Islet precursor cell (in vitro differentiated cells): ENCODE measurements at regions not wholly inside any gene's neighbourhood (a gene's known extent, or its start where the extent isn't known, plus 50 kb on each side); places are given as distances from the start of the nearest gene placed in this dataset.

ENCODE experiments used
- DNase-seq: peaks from one replicate; pipeline ENCODE4 v3.0.0-alpha.2; 2018

- DNase-seq = no peak
Measured at GRCh38 chr12:90301561-90302133, 593.0 kb upstream of the ATP2B1 start.

- DNase-seq = no peak
Measured at GRCh38 chr12:90301095-90301494, 592.5 kb upstream of the ATP2B1 start.

GRCh38 chr12:90299666-90300065 lies 591.0 kb upstream of the ATP2B1 start:
- no peak for DNase-seq

- no peak for DNase-seq
Measured at GRCh38 chr12:90299121-90299520, 590.5 kb upstream of the ATP2B1 start.

- no peak for DNase-seq
Measured at GRCh38 chr12:90298289-90298948, 589.8 kb upstream of the ATP2B1 start.

- DNase-seq = no peak
Measured at GRCh38 chr12:90295858-90296257, 587.2 kb upstream of the ATP2B1 start.

- no peak for DNase-seq
Measured at GRCh38 chr12:90292183-90292582, 583.5 kb upstream of the ATP2B1 start.

- DNase-seq = no peak
Measured at GRCh38 chr12:90290980-90291975, 582.6 kb upstream of the ATP2B1 start.

GRCh38 chr12:90287585-90287984 lies 578.9 kb upstream of the ATP2B1 start:
- no peak for DNase-seq

- DNase-seq = no peak
Measured at GRCh38 chr12:90281154-90281868, 572.7 kb upstream of the ATP2B1 start.

GRCh38 chr12:90280564-90281058 lies 572.0 kb upstream of the ATP2B1 start:
- no peak for DNase-seq

- DNase-seq = no peak
Measured at GRCh38 chr12:90280033-90280432, 571.4 kb upstream of the ATP2B1 start.

GRCh38 chr12:90275088-90275487 lies 566.5 kb upstream of the ATP2B1 start:
- DNase-seq = no peak

GRCh38 chr12:90274407-90274806 lies 565.8 kb upstream of the ATP2B1 start:
- no peak for DNase-seq

GRCh38 chr12:90268574-90268973 lies 559.9 kb upstream of the ATP2B1 start:
- DNase-seq = no peak

GRCh38 chr12:90262251-90262650 lies 553.6 kb upstream of the ATP2B1 start:
- DNase-seq = no peak

- no peak for DNase-seq
Measured at GRCh38 chr12:90261283-90261682, 552.6 kb upstream of the ATP2B1 start.

GRCh38 chr12:90260136-90260535 lies 551.5 kb upstream of the ATP2B1 start:
- DNase-seq = no peak

- DNase-seq = no peak
Measured at GRCh38 chr12:90257927-90258624, 549.4 kb upstream of the ATP2B1 start.

GRCh38 chr12:90254796-90255195 lies 546.2 kb upstream of the ATP2B1 start:
- DNase-seq = no peak

GRCh38 chr12:90253674-90254181 lies 545.1 kb upstream of the ATP2B1 start:
- DNase-seq = peak; percentile 94

GRCh38 chr12:90253136-90253535 lies 544.5 kb upstream of the ATP2B1 start:
- no peak for DNase-seq
